GM18505 (cell line): ENCODE measurements at regions not wholly inside any gene's neighbourhood (a gene's known extent, or its start where the extent isn't known, plus 50 kb on each side); places are given as distances from the start of the nearest gene placed in this dataset.

Experiments
- ATAC-seq: cut with Tn5 transposase; IDR thresholded peaks from one replicate; pipeline ENCODE4 v1.9.1; 2021; ENCODE audit not compliant: unreplicated experiment
- POLR2A ChIP-seq: IDR thresholded peaks from 4 replicates; pipeline ENCODE4 v1.6.1; 2011; ENCODE audit warnings: borderline replicate concordance; ENCODE audit not compliant: insufficient read depth, insufficient read length; ENCODE audit errors: extremely low read depth

DNA sequence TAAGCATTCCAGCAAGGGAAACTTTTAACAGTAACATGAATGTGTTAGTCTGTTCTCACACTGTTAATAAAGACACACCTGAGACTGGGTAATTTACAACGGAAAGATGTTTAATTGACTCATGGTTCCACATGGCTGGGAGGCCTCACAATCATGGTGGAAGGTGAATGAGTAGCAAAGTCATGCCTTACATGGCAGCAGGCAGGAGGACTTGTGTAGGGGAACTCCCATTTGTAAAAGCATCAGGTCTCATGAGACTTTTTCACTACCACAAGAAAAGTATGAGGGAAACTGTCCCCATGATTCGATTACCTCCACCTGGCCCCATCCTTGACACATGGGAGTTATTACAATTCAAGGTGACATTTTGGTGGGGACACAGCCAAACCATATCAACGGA is 168.3 kb downstream of the PAH start:
- no peak for TF ChIP-seq POLR2A
- ATAC-seq = no peak

DNA sequence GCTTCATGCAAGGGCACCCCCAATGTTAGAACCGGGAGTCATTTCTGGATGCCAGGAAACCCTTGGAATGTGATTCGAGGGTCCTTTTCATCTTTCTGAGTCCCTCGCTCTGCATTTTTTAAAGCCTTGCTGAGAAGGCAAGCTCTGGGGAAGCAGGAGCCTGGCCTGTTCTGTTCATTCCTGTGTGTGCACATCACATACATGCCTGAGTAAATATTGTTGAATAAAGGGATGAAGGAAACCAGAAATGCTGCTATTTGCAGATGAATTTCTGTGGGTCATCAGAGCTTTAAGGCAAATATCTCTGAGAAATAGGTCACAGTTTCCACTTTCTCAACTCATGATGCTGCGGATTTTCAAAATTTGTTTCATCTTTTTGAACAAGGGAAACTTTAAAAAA is 170.1 kb downstream of the PAH start:
- ATAC-seq = no peak

DNA sequence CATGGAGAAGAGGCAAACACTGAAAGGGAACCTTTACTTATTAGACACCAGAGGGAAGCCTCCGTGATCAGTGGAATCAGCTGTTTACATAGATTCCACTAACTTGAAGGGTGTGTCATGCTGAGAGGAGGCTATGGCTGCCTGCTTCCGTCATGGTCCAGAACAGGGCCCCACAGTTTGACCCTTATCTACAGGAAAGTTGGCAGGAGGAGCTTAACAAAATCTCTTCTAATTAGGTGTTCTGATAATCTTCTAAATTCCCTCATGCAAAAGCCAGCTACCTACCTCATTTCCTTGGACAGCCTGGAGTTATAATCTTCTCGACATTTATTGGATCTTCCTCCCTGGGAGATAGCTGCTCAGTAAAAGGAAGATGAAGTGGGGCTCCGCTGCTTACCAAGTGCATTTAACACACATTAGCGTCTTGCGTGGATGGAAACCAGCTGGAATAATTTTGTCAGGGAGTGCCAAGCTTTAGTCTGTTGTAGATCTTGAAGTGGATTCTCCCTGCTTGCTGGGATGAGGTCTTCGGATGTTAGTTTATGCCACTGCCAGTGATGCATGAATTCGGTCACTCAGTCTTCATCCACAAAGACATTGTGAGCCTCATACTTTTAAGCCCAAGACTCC is 171.0 kb downstream of the PAH start:
- no peak for TF ChIP-seq POLR2A
- ATAC-seq = no peak

More for the DNA sequence above, 170.1 kb downstream of the PAH start:
- no peak for TF ChIP-seq POLR2A

DNA sequence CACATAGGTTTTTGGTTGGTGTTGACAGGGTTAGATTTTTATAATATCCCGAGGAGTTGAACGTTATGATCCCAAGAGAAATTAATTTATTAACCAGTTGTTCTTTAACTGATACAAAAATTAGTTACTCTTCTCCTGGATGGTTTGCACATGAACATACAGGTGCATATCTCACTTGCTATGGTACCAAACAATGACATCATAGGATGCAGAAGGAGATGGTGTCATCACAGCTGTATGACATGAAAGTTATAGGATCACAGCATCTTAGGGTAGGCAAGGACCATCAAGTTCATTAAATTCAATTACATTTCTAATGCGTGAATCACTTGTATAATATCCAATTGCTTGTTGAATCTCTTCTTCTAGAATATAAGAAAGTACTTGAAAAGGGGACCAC is 175.8 kb downstream of the PAH start:
- TF ChIP-seq POLR2A = no peak
- no peak for ATAC-seq

DNA sequence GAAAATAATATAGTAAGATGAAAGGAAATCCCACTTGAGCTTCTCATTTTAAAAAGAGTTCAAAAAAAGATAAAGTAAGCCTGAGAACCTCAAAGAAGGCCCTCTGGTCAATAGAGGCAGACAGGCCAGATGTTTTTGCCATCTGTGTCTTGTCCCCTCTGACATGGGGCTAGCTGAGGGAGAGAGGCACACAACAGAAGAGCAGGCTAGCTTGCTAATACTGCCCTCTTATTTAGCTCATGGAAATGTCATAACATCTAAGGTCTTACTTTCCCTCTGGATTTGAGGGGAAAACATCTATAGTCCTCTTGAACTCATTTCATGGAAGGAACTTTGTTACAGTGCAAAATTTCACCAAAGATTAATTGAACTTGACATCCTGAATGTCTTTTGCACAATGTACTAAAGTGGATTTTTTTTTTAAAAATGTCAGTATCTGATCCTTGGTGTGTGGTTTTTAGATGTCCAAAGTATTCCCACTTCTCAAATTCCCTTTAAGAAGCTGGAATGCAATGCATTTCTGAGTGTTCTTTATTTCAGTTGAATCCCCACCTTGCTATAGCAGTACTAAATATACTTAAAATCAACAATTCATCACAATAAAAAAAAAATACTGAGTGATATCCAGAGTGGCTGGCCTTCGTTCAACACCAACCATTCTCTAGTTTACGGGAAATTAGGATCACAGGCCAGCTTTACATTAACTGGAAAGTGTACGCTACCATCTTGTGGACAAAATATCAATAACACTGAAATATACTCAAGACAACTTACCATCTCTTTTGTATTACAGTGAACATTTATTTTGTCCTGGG is 176.7 kb downstream of the PAH start:
- ATAC-seq = no peak
- TF ChIP-seq POLR2A = no peak

DNA sequence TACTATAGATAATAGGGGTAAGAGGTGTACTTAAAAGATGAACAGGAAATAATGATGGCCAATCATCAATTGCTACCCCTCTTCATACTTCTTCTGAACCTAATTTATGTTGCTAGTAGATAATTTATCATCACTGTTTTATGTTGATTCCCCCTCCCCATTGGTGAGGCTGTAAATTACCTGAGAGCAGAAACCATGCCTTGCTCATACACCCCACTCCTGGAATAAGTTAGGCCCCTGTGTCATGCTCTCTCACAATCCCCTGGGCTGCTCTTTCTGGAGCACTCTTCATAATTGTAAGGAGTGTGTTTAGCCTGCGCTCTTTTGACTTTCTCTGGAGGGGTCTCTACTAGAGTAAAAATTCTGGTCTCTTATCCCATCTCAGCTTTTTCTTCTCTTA is 180.7 kb downstream of the PAH start:
- ATAC-seq = no peak
- TF ChIP-seq POLR2A = no peak

DNA sequence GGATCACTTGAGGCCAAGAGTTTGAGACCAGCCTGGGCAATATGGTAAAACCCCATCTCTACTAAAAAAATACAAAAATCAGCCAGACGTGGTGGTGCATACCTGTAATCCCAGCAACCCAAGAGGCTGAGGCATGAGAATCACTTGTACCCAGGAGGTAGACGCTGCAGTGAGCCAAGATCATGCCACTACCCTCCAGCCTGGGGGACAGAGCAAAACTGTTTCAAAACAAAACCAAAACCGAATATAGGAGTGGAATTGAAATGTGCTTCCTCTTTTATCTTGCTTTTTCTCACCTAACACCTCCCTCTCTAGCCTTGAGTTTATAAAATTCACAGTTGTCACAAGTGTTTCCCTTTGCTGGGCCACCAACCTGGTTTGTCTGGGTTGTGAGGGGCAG is 181.9 kb downstream of the PAH start:
- TF ChIP-seq POLR2A = no peak
- ATAC-seq = peak; percentile 94

DNA sequence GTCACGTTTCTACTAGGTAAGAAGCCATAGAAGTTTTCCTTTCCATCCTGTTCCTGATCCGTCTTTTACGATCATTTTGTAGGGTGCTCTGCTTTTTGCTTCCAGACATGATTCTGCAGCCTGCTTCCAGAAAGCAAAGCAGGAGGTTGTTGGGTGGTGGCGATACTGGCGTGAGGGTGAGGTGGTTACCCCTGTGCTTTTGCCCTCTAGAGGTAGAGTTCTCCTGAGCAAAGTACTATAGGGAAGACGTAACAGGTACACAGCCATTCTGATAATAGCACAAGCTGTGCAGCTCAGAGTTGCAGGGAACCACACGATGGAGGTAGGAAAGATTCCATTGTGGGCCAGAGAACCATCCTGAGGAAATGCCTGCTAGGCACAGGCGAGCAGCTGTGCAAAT is 186.0 kb downstream of the PAH start:
- ATAC-seq = no peak
- TF ChIP-seq POLR2A = no peak

DNA sequence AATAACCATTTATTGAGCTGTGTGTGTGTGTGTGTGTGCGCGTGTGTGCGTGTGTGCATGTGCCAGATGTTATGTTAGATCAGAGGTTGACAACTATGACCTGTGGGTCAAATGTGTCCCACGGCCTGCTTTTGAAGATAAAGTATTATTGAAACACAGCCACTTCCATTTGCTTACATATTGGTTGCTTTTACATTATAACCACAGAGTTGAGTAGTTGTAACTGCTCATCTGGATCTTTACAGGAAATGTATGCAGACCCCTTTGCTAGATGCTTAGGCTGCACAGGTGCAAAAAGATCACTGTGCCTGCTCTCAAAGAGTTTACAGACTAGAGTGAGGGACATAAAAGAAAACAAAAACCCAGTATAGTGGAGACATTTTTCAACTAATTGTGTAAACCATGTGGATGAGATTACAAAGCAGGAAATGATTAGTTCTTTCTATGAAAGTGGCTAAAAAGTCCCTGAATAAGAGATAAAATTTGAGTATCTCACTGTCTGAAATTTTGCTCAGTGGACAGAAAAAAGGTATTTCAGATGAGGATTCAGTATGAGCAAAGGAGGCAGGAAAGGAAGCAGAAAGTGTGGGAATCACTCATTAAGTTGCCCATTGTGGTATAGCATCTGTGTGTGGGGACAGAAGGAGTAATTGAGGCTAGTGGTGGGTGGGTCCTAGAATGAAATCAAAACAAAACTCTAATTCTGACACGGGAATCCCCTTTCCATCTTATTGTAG is 188.4 kb downstream of the PAH start:
- peak; percentile 56 for ATAC-seq
- TF ChIP-seq POLR2A = no peak

DNA sequence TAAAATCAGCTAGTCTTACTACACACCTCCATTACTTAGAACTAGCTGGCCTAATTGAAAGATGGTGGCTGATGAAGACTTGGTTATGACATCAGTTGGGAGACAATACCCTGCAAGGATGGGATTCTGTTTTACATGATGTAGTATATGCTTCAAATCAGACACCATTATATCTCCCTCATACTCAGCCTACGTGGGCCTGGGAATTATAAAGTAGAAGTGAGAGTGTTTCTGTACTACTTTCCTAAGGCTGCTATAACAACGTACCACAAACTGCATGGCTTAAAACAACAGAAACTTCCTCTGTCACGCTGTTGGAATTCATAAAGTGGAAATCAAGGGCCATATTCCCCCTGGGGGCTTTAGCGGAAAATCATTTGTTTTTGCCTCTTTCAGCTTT is 190.4 kb downstream of the PAH start:
- TF ChIP-seq POLR2A = no peak
- no peak for ATAC-seq

DNA sequence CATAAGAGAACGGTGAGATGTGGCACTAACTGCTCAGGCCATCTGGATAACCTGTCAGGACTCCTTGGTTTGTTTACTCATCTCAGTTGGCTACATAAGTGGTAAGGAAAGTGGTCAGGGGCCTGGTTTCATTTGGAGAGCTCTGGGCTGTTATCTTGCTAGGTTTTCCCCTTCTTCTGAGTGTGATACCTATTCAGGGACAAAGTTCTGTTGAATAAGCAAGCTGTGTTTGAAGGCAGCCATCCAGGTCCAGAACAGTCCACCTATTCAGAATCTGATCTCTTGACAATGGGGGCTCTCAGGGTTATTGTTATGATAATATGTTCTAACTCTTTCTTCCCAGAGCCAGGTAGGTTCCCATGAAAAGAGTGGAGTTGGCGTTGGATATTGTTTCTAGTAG is 194.9 kb downstream of the PAH start:
- no peak for TF ChIP-seq POLR2A
- no peak for ATAC-seq

DNA sequence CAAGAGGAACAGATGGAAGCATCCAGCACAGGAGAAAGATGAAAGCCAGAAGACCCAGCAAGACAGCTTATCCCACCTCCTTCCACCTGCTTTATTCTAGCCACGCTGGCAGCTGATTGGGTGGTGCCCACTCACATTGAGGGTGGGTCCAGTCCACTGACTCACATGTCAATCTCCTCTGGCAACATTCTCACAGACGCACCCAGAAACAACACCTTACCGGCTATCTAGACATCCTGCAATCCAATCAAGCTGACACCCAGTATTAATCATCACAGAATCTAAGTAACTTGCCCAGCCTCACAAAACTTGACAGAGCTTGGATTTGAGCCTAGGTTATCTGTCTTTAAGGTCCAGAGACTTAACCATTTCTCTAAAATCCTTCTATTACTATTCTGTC is 208.9 kb downstream of the PAH start:
- ATAC-seq = no peak
- no peak for TF ChIP-seq POLR2A

DNA sequence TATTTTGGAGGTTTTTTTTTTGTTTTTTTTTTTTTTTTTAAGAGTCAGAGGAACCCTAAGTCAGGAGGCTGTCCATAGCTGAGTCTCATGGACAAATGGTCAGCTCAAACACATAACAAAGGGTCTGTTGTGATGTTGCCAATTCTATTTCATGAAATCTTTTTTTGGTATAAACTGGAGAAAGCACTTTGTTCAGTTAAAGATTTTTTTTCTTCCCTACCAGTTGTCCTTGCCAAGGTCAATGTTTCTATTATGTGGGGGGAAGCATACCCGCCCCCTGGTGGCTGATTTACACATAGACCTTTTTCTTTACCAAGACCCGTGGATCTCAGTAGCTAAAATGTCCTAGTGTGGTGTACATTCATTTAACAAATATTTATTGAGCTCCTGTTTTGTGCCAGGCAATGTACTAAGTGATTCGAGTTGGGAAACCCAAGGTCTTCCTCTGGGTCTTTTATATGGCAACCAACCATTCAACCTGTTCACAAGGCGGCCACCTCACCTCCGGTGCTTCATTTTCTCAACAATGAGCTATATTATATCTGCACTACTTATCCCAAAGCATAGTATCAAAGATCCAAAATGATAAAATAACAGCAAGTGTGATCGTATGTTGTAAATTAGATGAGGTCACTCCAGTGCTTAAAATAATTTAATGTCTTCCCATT is 214.5 kb downstream of the PAH start:
- no peak for TF ChIP-seq POLR2A
- ATAC-seq = no peak

DNA sequence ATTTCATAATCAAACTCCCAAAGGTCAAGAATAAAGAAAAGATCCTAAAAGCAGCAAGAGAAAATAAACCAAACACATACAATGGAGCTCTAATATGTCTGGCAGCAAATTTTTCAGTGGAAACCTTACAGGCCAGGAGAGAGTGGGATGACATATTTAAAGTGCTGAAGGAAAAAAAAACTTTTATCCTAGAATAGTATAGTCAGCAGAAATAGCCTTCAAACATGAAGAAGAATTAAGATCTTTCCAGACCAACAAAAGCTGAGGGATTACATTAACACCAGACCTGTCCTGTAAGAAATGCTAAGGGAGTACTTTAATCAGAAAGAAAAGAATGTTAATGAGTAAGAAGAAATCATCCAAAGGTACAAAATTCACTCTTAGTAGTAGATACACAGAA is 215.7 kb upstream of the IGF1 start:
- no peak for ATAC-seq
- TF ChIP-seq POLR2A = no peak

DNA sequence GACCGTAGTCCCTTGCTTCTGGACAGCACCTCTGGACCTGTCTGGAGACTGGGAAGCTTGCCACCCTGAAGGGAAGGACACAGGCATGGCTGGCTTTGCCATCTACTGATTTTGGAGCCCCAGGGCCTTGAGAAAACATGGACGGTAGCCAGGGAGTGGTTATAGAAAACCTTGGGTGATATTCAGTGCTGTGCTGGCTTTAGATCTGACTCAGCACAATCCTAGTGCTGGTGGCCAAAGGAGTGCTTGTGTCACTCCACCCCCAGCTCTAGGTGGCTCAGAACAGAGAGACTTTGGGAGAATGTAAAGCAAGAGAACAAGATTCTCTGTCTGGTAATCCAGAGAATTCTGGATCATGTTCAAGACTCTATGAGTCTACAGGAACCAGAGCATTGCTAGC is 214.5 kb upstream of the IGF1 start:
- no peak for TF ChIP-seq POLR2A
- no peak for ATAC-seq
